ENCODE measurements at regions not wholly inside any gene's neighbourhood (a gene's known extent, or its start where the extent isn't known, plus 50 kb on each side); places are given as distances from the start of the nearest gene placed in this dataset.
"Not testable (repeated sequence)": the region's sequence is repeated elsewhere in the genome, so short reads cannot be mapped to it uniquely, and the experiment has no call there.

GRCh38 chr9:85858056-85858750 lies 82.7 kb upstream of the NAA35 start:
- Histone ChIP-seq H2AFZ (no peak overlapping the region), H3K4me1 (ENCODE audit: insufficient read depth) (no peaks in the 10 kb centered on the region), H3K4me2 (no peak overlapping the region), H3K36me3 (replicated peaks; ENCODE audit: insufficient read depth, low read depth) (no peaks in the 10 kb centered on the region), H3K79me2 (no peaks in the 10 kb centered on the region), H3K4me3 (no peak overlapping the region), H3K27me3 (no peaks in the 10 kb centered on the region), H3K27ac (no peak overlapping the region), H3K9me3 (ENCODE audit: low read depth) (no peaks in the 10 kb centered on the region), H4K20me1 (ENCODE audit: insufficient read depth, poor library complexity, severe bottlenecking) (no peaks in the 10 kb centered on the region), H3K9me2 (replicated peaks; ENCODE audit: insufficient read depth) (no peaks in the 10 kb centered on the region)
- TF ChIP-seq EZH2 (IDR thresholded peaks at IDR 0.05; ENCODE audit: borderline replicate concordance) (no peak), EZH2phosphoT487 (IDR thresholded peaks at IDR 0.05; ENCODE audit: low read depth, severe bottlenecking, unreplicated experiment) (no peak), CTCF (IDR thresholded peaks at IDR 0.05; ENCODE audit: poor library complexity) (no peak)
- 86% methylated on average over 5 of the region's 5 CpGs for WGBS (ENCODE audit: low lambda C conversion rate, missing lambda C conversion rate)
- DNase-seq (ENCODE audit: low spot score) = no peak

GRCh38 chr9:85859765-85860164 lies 81.2 kb upstream of the NAA35 start:
- no peak overlapping the region for H3K4me2 ChIP-seq

GRCh38 chr9:85861882-85862281 lies 79.1 kb upstream of the NAA35 start:
- H3K27ac ChIP-seq; DNase-seq (ENCODE audit: low spot score); H3K27me3 ChIP-seq; H2AFZ ChIP-seq; H3K4me2 ChIP-seq; H4K20me1 ChIP-seq (ENCODE audit: insufficient read depth, poor library complexity, severe bottlenecking); H3K4me1 ChIP-seq (ENCODE audit: insufficient read depth); H3K9me2 ChIP-seq (replicated peaks; ENCODE audit: insufficient read depth); H3K9me3 ChIP-seq (ENCODE audit: low read depth); H3K36me3 ChIP-seq (replicated peaks; ENCODE audit: insufficient read depth, low read depth); H3K79me2 ChIP-seq; H3K4me3 ChIP-seq: not testable (repeated sequence)
- WGBS (ENCODE audit: low lambda C conversion rate, missing lambda C conversion rate) = 92% methylated on average over 5 of the region's 5 CpGs

More at GRCh38 chr9:85859765-85860164, 81.2 kb upstream of the NAA35 start:
- WGBS (ENCODE audit: low lambda C conversion rate, missing lambda C conversion rate) = 52% methylated on average over 1 of the region's 1 CpG
- H3K4me1 ChIP-seq (ENCODE audit: insufficient read depth) = no peaks in the 10 kb centered on the region
- no peak for DNase-seq (ENCODE audit: low spot score)
- no peak overlapping the region for H2AFZ ChIP-seq
- no peaks in the 10 kb centered on the region for H3K27me3 ChIP-seq
- H4K20me1 ChIP-seq (ENCODE audit: insufficient read depth, poor library complexity, severe bottlenecking) = no peaks in the 10 kb centered on the region
- H3K79me2 ChIP-seq = no peaks in the 10 kb centered on the region
- no peak overlapping the region for H3K4me3 ChIP-seq
- H3K9me3 ChIP-seq (ENCODE audit: low read depth) = no peaks in the 10 kb centered on the region
- no peaks in the 10 kb centered on the region for H3K9me2 ChIP-seq (replicated peaks; ENCODE audit: insufficient read depth)
- H3K36me3 ChIP-seq (replicated peaks; ENCODE audit: insufficient read depth, low read depth) = no peaks in the 10 kb centered on the region
- TF ChIP-seq CTCF (IDR thresholded peaks at IDR 0.05; ENCODE audit: poor library complexity) (no peak), EZH2phosphoT487 (IDR thresholded peaks at IDR 0.05; ENCODE audit: low read depth, severe bottlenecking, unreplicated experiment) (no peak), EZH2 (IDR thresholded peaks at IDR 0.05; ENCODE audit: borderline replicate concordance) (no peak)
- H3K27ac ChIP-seq = no peak overlapping the region

GRCh38 chr9:85863875-85864274 lies 77.1 kb upstream of the NAA35 start:
- Histone ChIP-seq H3K4me3 (no peak overlapping the region), H3K4me2 (no peak overlapping the region), H3K36me3 (replicated peaks; ENCODE audit: insufficient read depth, low read depth) (no peaks in the 10 kb centered on the region), H3K9me2 (replicated peaks; ENCODE audit: insufficient read depth) (no peaks in the 10 kb centered on the region), H4K20me1 (ENCODE audit: insufficient read depth, poor library complexity, severe bottlenecking) (no peaks in the 10 kb centered on the region), H3K27ac (no peak overlapping the region), H3K79me2 (no peaks in the 10 kb centered on the region), H3K27me3 (no peaks in the 10 kb centered on the region), H2AFZ (no peak overlapping the region), H3K9me3 (ENCODE audit: low read depth) (no peaks in the 10 kb centered on the region), H3K4me1 (ENCODE audit: insufficient read depth) (no peaks in the 10 kb centered on the region)
- 98% methylated on average over 2 of the region's 2 CpGs for WGBS (ENCODE audit: low lambda C conversion rate, missing lambda C conversion rate)
- no peak for DNase-seq (ENCODE audit: low spot score)
- TF ChIP-seq EZH2phosphoT487 (IDR thresholded peaks at IDR 0.05; ENCODE audit: low read depth, severe bottlenecking, unreplicated experiment) = no peak
- TF ChIP-seq CTCF (IDR thresholded peaks at IDR 0.05; ENCODE audit: poor library complexity) = no peak
- no peak for TF ChIP-seq EZH2 (IDR thresholded peaks at IDR 0.05; ENCODE audit: borderline replicate concordance)

Measured in hepatocyte (in vitro differentiated cells).